ENCODE measurements at regions not wholly inside any gene's neighbourhood (a gene's known extent, or its start where the extent isn't known, plus 50 kb on each side); places are given as distances from the start of the nearest gene placed in this dataset.

GRCh38 chr4:24672880-24673279, 88.5 kb upstream of the DHX15 start:
- Histone ChIP-seq H3K27me3 (no peaks in the 10 kb centered on the region), H3K79me2 (no peaks in the 10 kb centered on the region), H3K4me2 (no peak overlapping the region), H3K9me2 (replicated peaks; ENCODE audit: insufficient read depth) (no peaks in the 10 kb centered on the region), H3K27ac (no peak overlapping the region), H2AFZ (no peak overlapping the region), H3K4me1 (ENCODE audit: insufficient read depth) (no peaks in the 10 kb centered on the region), H3K9me3 (ENCODE audit: low read depth) (no peaks in the 10 kb centered on the region), H3K4me3 (no peak overlapping the region), H4K20me1 (ENCODE audit: insufficient read depth, poor library complexity, severe bottlenecking) (no peaks in the 10 kb centered on the region), H3K36me3 (replicated peaks; ENCODE audit: insufficient read depth, low read depth) (no peaks in the 10 kb centered on the region)
- WGBS (ENCODE audit: low lambda C conversion rate, missing lambda C conversion rate), result 91% methylated on average over 8 of the region's 8 CpGs
- no peak for DNase-seq (ENCODE audit: low spot score)
- no peak for TF ChIP-seq EZH2phosphoT487 (IDR thresholded peaks at IDR 0.05; ENCODE audit: low read depth, severe bottlenecking, unreplicated experiment)
- TF ChIP-seq, protein P1, sequence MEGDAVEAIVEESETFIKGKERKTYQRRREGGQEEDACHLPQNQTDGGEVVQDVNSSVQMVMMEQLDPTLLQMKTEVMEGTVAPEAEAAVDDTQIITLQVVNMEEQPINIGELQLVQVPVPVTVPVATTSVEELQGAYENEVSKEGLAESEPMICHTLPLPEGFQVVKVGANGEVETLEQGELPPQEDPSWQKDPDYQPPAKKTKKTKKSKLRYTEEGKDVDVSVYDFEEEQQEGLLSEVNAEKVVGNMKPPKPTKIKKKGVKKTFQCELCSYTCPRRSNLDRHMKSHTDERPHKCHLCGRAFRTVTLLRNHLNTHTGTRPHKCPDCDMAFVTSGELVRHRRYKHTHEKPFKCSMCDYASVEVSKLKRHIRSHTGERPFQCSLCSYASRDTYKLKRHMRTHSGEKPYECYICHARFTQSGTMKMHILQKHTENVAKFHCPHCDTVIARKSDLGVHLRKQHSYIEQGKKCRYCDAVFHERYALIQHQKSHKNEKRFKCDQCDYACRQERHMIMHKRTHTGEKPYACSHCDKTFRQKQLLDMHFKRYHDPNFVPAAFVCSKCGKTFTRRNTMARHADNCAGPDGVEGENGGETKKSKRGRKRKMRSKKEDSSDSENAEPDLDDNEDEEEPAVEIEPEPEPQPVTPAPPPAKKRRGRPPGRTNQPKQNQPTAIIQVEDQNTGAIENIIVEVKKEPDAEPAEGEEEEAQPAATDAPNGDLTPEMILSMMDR (IDR thresholded peaks at IDR 0.05; ENCODE audit: poor library complexity), result no peak
- TF ChIP-seq EZH2 (IDR thresholded peaks at IDR 0.05; ENCODE audit: borderline replicate concordance), result no peak

- H2AFZ ChIP-seq, result no peak overlapping the region
- TF ChIP-seq EZH2 (IDR thresholded peaks at IDR 0.05; ENCODE audit: borderline replicate concordance), result no peak
- TF ChIP-seq, protein P1 (IDR thresholded peaks at IDR 0.05; ENCODE audit: poor library complexity), result no peak
- no peak for TF ChIP-seq EZH2phosphoT487 (IDR thresholded peaks at IDR 0.05; ENCODE audit: low read depth, severe bottlenecking, unreplicated experiment)
- no peaks in the 10 kb centered on the region for H3K36me3 ChIP-seq (replicated peaks; ENCODE audit: insufficient read depth, low read depth)
- no peaks in the 10 kb centered on the region for H3K9me3 ChIP-seq (ENCODE audit: low read depth)
- no peaks in the 10 kb centered on the region for H3K27me3 ChIP-seq
- 98% methylated on average over 2 of the region's 2 CpGs for WGBS (ENCODE audit: low lambda C conversion rate, missing lambda C conversion rate)
- no peak overlapping the region for H3K27ac ChIP-seq
- H3K4me1 ChIP-seq (ENCODE audit: insufficient read depth), result no peaks in the 10 kb centered on the region
- no peaks in the 10 kb centered on the region for H3K79me2 ChIP-seq
- no peak overlapping the region for H3K4me3 ChIP-seq
- no peak for DNase-seq (ENCODE audit: low spot score)
- H4K20me1 ChIP-seq (ENCODE audit: insufficient read depth, poor library complexity, severe bottlenecking), result no peaks in the 10 kb centered on the region
- H3K9me2 ChIP-seq (replicated peaks; ENCODE audit: insufficient read depth), result no peaks in the 10 kb centered on the region
- no peak overlapping the region for H3K4me2 ChIP-seq
These were observed 89.9 kb upstream of the DHX15 start for GRCh38 chr4:24674279-24674678.

DNA sequence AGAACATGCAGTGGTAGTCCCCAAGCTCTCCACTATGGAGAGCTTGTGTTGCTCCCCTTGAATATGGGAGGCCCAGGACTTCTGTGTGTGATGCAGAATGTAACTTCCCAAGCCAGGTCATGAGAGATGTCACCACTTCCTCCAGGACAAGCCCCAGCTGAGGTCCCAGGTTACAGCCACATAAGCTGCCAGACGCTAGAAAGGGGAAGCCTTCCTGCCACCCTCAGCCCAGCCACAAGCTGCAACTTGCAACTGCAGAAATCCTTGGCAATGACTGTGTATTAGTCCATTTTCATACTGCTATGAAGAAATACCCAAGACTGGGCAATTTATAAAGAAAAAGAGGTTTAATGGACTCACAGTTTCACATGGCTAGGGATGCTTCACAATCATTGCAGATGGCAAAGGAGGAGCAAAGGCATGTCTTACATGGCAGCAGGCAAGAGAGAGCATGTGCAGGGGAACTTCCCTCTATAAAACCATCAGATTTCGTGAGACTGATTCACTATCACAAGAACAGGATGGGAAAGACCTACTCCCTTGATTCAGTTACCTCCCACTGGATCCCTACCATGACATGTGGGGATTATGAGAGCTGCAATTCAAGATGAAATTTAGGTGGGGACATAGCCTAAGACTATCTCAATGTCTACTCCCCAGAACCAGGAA, 91.5 kb upstream of the DHX15 start:
- no peaks in the 10 kb centered on the region for H3K9me3 ChIP-seq (ENCODE audit: low read depth)
- TF ChIP-seq EZH2 (IDR thresholded peaks at IDR 0.05; ENCODE audit: borderline replicate concordance), result no peak
- TF ChIP-seq, protein P1 (IDR thresholded peaks at IDR 0.05; ENCODE audit: poor library complexity), result no peak
- no peak for TF ChIP-seq EZH2phosphoT487 (IDR thresholded peaks at IDR 0.05; ENCODE audit: low read depth, severe bottlenecking, unreplicated experiment)
- no peak overlapping the region for H2AFZ ChIP-seq
- no peaks in the 10 kb centered on the region for H3K79me2 ChIP-seq
- no peak overlapping the region for H3K27ac ChIP-seq
- H3K27me3 ChIP-seq, result no peaks in the 10 kb centered on the region
- no peak overlapping the region for H3K4me3 ChIP-seq
- H3K4me1 ChIP-seq (ENCODE audit: insufficient read depth), result no peaks in the 10 kb centered on the region
- DNase-seq (ENCODE audit: low spot score), result no peak
- H3K4me2 ChIP-seq, result no peak overlapping the region
- 83% methylated on average over 2 of the region's 2 CpGs for WGBS (ENCODE audit: low lambda C conversion rate, missing lambda C conversion rate)
- no peaks in the 10 kb centered on the region for H3K9me2 ChIP-seq (replicated peaks; ENCODE audit: insufficient read depth)
- H4K20me1 ChIP-seq (ENCODE audit: insufficient read depth, poor library complexity, severe bottlenecking), result no peaks in the 10 kb centered on the region
- H3K36me3 ChIP-seq (replicated peaks; ENCODE audit: insufficient read depth, low read depth), result no peaks in the 10 kb centered on the region

Data from hepatocyte (in vitro differentiated cells).